HCT116 (cell line): ENCODE measurements at regions not wholly inside any gene's neighbourhood (a gene's known extent, or its start where the extent isn't known, plus 50 kb on each side); places are given as distances from the start of the nearest gene placed in this dataset.

Experiments
- CEBPB ChIP-seq: IDR thresholded peaks from 2 replicates; pipeline ENCODE4 v1.6.1; 2012; ENCODE audit warnings: low read depth
- EZH2 ChIP-seq: fragments of 200-600 bp; sonication (generic); IDR thresholded peaks from 2 replicates; pipeline ENCODE4 v1.6.1; 2017; ENCODE audit warnings: antibody characterized with exemption, mixed run types
- JUND ChIP-seq: IDR thresholded peaks from 2 replicates; pipeline ENCODE4 v1.6.1; 2012
- POLR2A ChIP-seq: IDR thresholded peaks from 2 replicates; pipeline ENCODE4 v1.7.0; 2011; ENCODE audit warnings: borderline replicate concordance; ENCODE audit not compliant: insufficient read depth, insufficient read length; ENCODE audit errors: extremely low read depth
- SP1 ChIP-seq: IDR thresholded peaks from 2 replicates; pipeline ENCODE4 v1.6.1; 2012; ENCODE audit warnings: low read depth
- ZFX ChIP-seq: fragments of 450-650 bp; IDR thresholded peaks from 2 replicates; pipeline ENCODE4 v1.6.1; 2017
- TF ChIP-seq, protein P1 (sequence below), 3 experiments: fragments of 200-600 bp in 1 of 3; sonication (generic) in 1 of 3; IDR thresholded peaks in 2 of 3; conservative IDR thresholded peaks in 1 of 3; 2 replicates each; pipeline ENCODE4 v1.5.1; 2012 to 2017; ENCODE audit warnings: low read depth in 2 of 3, low read length in 2 of 3, antibody characterized with exemption in 1 of 3, borderline replicate concordance in 1 of 3, control low read depth in 1 of 3, mild to moderate bottlenecking in 1 of 3, mixed read lengths in 1 of 3, mixed run types in 1 of 3, moderate library complexity in 1 of 3; ENCODE audit not compliant: insufficient read depth in 1 of 3

DNA sequence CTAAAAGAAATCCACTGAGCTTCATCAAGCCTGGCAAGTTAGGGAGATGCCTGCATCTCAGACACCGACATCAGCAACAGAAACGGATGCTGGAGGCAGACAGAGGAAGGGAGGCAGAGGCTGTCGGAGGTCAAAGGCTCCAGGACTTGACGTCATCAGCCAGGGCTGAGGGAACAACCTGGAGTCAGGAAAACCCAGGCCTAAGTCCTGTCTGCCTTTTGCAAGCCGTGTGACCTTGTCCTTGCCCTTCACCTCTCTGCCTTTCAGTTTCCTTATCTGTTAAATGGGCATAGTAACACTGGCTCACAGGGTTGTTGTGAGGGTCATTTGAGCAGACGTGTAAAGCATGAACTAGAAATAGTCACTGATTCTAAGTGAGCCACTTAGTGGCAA, 194.2 kb downstream of the BCL11B start:
- TF ChIP-seq SP1 (no peak), CEBPB (no peak), ZFX (no peak), EZH2 (no peak), JUND (no peak), POLR2A (no peak)
- TF ChIP-seq, protein P1, sequence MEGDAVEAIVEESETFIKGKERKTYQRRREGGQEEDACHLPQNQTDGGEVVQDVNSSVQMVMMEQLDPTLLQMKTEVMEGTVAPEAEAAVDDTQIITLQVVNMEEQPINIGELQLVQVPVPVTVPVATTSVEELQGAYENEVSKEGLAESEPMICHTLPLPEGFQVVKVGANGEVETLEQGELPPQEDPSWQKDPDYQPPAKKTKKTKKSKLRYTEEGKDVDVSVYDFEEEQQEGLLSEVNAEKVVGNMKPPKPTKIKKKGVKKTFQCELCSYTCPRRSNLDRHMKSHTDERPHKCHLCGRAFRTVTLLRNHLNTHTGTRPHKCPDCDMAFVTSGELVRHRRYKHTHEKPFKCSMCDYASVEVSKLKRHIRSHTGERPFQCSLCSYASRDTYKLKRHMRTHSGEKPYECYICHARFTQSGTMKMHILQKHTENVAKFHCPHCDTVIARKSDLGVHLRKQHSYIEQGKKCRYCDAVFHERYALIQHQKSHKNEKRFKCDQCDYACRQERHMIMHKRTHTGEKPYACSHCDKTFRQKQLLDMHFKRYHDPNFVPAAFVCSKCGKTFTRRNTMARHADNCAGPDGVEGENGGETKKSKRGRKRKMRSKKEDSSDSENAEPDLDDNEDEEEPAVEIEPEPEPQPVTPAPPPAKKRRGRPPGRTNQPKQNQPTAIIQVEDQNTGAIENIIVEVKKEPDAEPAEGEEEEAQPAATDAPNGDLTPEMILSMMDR (IDR thresholded peaks at IDR 0.05 in 2 of 3, conservative IDR thresholded peaks at IDR 0.05 in 1 of 3; ENCODE audit: borderline replicate concordance in 1 of 3, insufficient read depth in 1 of 3, low read depth in 2 of 3, low read length in 2 of 3), result no peak
